Astrocyte of the spinal cord (primary cell): ENCODE measurements at regions not wholly inside any gene's neighbourhood (a gene's known extent, or its start where the extent isn't known, plus 50 kb on each side); places are given as distances from the start of the nearest gene placed in this dataset.

Experiments
- DNase-seq: peaks from one replicate; pipeline ENCODE4 v3.0.0; 2011; ENCODE audit warnings: low read depth, low spot score
- H3K4me3 ChIP-seq: 2 replicates; pipeline ENCODE4 v1.5.1; 2011; ENCODE audit warnings: low read depth, mild to moderate bottlenecking, low read length, moderate library complexity
- CTCF ChIP-seq: IDR thresholded peaks from 2 replicates; pipeline ENCODE4 v1.5.1; 2012; ENCODE audit warnings: low read depth, mild to moderate bottlenecking, low read length, inconsistent platforms
- in situ Hi-C: cut with HindIII; loops from 2 replicates; pipeline ENCODE4 v1.10.0; 2017; ENCODE audit warnings: low sequenced_read_pairs

DNA sequence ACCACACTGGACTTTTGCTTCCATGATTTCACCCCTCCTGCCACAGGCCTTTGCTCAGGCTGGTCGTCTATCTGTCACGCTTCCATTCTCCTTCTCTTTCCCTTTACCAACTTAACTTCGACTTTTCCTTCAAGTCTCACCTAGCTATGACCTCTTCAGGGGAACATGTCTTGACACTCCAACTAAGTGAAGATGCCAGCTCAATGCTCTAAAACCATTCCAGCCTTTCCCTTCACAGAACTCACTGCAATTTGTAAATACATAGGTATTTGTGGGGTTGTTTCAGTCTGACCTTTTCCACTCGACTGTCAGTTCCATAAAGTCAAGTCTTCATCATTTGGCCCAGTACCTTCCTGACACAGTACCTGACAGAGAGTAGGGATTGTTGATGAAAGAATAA lies 358.6 kb upstream of the CAMK1G start:
- DNase-seq, result no peak
- H3K4me3 ChIP-seq, result no peak overlapping the region
- in situ Hi-C loops, result no loop called here
- no peak for TF ChIP-seq CTCF

- no peak for TF ChIP-seq CTCF
- no peak overlapping the region for H3K4me3 ChIP-seq
- DNase-seq, result no peak
- in situ Hi-C loops, result no loop called here
These were observed 356.3 kb upstream of the CAMK1G start for GRCh38 chr1:209227171-209227570.

- in situ Hi-C loops, result no loop called here
- no peak for TF ChIP-seq CTCF
- DNase-seq, result no peak
These were observed 355.6 kb upstream of the CAMK1G start for GRCh38 chr1:209227941-209228340.

GRCh38 chr1:209229494-209230061 lies 353.9 kb upstream of the CAMK1G start:
- no peak for DNase-seq
- in situ Hi-C loops, result no loop called here
- no peak for TF ChIP-seq CTCF
- no peak overlapping the region for H3K4me3 ChIP-seq

More at GRCh38 chr1:209227941-209228340, 355.6 kb upstream of the CAMK1G start:
- no peak overlapping the region for H3K4me3 ChIP-seq

DNA sequence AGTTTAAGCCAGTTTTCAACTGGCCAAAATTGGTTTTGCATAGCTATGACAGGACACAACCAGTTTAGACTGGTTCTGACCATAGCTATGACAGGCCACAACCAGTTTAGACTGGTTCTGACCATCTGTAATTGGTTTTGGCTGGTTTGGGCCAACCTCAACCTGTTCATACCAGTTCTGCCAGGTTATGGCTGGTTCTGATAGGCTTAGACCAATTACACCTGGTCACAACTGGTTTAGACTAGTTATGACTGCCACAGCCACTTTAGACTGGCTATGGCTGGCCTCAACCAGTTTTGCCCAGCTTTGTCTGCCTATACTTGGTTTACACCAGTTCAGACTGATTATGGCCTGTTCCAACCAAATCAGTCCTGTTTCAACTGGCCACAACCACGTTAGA lies 353.2 kb upstream of the CAMK1G start:
- no peak overlapping the region for H3K4me3 ChIP-seq
- no peak for TF ChIP-seq CTCF
- DNase-seq, result no peak
- in situ Hi-C loops, result no loop called here

DNA sequence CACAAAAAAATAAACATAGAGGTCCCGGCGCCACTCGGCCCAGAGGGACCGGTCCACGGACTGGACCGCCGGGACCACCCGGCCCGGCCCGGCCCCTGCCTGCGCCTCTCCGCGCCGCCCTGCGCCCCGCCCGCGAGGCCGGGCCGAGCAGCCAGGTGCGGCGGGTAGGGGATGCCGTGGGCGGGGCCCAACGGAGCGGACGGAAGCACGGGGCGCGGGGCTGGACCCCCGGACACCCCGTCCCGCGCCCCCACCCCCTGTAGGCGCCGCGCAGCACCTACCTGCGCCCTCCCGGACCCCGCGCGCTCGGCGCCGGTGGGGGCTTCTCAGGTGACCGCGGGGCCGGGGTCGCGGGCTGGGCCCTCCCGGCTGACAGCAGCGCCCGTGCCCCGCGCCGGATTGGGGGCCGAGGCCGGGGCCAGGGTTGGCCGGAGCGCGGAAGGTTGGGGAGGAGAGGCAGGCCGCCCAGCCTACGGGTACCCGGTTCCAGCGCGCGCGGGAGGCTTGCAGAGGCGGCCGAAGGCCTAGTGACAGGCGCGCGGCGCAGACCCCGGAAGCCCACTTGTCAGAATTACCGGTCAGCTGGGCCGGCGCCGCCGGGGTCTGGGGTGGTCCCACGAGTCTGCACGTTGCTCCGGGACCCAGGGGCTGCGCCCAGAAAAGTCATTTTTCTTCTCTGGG lies 351.9 kb upstream of the CAMK1G start:
- no peak for TF ChIP-seq CTCF
- in situ Hi-C loops, result no loop called here
- no peak for DNase-seq
- H3K4me3 ChIP-seq, result no peak overlapping the region
